ACHN (cell line): ENCODE measurements at regions not wholly inside any gene's neighbourhood (a gene's known extent, or its start where the extent isn't known, plus 50 kb on each side); places are given as distances from the start of the nearest gene placed in this dataset.
"Not testable (repeated sequence)": the region's sequence is repeated elsewhere in the genome, so short reads cannot be mapped to it uniquely, and the experiment has no call there.

Source experiments
- DNase-seq: peaks from one replicate; pipeline ENCODE4 v3.0.0-alpha.2; 2015
- in situ Hi-C: cut with HindIII; loops from 2 replicates; pipeline ENCODE4 v1.10.0; 2017; ENCODE audit warnings: low sequenced_read_pairs, low pct_ligation_motif_present, low pct_unique_long_range_greater_than_20kb

DNA sequence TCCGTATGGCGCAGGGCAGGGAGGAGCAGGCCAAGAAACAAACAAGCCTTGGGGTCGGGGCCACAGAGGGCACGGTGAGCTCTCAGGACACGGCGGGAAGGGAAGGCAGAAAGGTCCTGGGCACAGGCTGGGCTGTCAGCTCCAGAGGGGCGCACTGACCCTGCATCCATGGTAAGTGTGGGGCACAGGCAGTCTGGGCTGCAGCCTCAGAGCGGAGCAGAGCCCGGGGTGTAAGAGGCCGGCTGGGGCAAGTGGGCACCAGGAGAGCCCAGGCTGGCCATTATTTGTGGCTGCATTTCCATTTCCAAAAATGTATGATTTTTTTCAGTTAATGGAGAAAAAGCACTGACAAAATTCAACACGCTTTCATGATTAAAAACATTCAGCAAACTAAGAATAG lies 188.8 kb upstream of the PRKX start:
- DNase-seq, in situ Hi-C loops: not testable (repeated sequence)

DNA sequence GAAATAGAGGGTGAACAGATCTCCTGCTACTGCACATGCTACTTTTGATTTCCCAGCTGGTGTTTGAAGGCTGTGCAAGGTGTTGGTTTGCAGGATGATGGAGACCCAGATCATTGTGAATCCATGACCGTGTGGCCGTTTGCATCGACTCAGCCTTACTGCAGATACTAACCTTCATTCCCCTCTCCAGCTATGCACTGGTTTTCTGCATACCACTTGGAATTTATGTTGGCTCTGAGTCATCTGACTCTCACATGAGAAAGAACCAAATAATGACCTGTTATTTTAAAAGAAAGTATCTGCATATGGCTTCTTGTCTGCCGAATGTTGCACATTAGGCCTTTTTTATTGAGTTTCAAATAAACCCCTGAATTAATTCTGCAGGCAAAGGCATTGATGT lies 183.3 kb upstream of the PRKX start:
- in situ Hi-C loops, DNase-seq: not testable (repeated sequence)

DNA sequence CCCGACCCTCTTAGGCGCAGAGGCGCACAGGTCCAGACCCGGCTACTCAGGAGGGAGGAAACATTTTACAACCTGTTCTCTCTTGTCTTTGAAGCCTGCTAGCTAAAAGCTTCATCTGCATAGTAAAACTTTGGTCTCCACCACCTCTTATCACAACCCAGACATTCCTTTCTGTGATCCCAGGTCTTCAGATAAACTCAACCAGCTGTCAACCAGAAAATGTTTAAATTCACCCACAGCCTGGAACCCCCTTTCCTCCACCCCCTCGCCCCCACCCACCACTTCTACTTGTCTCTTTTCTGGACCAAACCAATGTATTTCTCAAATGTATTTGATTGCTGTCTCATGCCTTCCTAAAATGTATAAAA lies 169.1 kb upstream of the PRKX start:
- in situ Hi-C loops, DNase-seq: not testable (repeated sequence)

DNA sequence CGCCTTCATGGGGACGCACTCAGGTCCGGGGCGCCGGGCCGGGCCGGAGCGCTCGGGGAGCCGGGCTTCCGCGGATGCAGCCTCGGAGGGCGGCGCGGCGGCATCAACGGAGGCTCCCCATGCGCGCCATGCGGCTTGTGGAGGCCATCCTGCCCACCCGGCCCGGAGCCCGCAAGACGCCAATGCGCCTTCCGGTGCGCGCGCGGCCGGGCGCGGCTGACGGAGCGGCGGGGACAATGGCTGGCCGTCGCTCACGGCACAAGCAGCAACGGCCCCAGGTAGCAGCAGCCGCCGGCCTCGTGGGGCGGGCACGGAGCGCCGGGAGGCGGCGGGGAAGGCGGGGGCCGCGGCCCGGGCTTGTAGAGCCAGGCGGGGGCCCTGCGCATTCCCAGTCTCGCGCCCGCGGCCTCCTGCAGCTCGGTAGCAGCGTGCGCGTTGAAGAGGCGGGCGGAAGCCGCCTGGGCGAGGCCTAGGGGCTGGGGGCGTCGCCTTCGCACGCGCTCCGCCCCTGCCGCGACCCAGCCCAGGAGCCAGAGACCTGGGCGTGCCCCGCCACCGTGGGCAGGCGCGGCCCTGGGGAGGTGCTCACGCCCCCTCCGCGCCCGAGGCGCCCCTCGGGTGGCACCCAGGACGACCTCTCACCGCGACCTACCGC lies 168.6 kb upstream of the PRKX start:
- in situ Hi-C loops, DNase-seq: not testable (repeated sequence)

DNA sequence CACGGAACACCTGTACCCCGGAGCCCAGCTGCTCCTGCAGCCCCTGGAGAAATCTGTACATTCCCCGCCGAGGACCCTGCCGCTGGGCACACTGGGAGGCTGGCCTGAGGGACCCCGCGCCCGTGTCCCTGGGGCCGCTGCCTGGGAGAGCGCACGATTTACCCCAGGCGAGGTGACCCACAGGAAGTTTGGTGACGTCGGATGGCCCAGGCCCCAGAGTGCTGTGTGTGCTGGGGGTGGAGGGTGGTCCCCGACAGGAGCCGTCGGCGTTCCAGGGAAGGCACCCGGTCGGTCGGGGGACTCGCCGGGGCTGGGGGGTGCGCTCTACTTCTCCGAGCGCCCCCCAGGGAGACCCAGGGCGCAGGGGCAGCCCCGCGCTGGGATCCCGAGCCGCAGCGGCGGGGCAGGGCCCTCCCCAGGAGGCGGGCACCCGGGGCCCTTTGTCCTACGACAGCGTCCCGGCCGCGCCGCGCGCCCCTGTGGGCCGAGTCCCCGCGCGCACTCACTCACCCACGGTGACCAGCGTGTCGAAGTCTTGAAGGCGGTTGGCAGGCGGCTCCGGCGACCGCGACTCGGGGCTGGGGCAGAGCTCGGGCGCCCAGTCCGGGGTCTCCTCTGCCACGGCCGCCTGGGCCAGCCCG lies 167.9 kb upstream of the PRKX start:
- in situ Hi-C loops, DNase-seq: not testable (repeated sequence)

DNA sequence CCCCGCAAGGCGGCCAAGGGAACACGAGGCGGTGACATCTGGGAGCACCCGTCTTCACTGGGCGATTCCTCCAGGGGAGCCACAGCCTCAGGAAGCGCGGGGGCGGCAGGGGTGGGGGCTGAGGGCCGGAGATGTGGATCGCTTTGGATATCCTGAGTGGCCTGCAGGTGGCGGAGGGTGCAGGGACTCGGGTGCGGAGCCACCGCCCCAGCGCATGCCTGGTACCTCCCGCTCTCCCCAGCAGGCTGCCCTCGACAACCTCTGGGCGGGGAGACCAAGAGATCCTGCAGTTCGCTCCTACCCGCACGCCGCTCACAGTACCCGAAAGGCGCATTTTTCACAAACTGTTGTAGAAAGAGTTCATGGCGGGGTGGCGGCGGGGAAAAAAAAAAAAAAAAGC lies 162.9 kb upstream of the PRKX start:
- DNase-seq, in situ Hi-C loops: not testable (repeated sequence)

DNA sequence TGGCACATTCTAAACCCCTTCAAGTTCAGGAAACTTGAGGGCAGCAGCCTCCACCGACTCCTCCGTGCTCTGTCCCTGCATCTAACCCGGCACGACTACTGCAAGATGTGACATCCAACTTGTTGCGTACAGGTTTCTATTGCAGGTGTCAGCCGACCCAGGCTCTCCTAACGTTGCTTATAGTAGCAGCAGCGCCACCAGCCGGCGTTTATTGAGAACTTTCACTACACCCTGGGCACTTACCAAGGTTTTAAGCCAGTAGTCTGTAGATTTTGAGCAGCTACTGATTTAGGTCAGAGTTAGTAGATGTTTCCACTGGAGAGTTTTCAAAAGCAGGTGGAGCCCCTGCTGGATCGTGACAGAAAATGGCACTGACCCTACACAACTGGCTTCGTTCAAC lies 162.2 kb upstream of the PRKX start:
- in situ Hi-C loops, DNase-seq: not testable (repeated sequence)

DNA sequence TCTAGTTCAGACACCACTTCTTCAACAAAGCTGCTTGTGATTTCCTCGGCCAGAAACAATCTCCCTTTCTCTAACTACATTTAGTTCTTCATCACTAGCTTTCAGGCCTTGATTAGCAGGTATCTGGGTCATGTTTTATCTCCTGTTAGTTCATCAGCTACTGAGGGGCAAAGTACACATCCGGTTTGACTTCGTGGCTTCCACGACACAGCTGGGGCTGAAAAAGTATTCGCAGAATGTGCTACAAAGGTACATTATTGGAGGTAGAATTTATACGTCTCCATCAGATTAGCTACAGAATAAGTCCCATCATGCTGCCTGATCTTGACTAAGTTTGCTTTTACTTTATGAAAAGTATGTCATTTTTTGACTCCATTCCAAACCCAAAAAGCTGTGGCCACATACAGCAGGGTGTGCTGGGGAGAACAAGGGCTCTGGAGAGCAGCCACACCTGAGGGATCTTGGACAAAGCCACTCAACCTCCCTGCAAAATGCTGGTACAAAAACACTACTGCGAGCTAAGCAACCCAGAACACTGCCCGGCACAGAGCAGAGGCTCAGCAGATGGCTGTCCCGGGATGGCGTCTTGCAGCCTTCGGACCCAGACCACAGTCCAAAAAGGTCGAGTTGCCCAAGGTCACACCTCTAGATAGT lies 158.9 kb upstream of the PRKX start:
- in situ Hi-C loops, DNase-seq: not testable (repeated sequence)

DNA sequence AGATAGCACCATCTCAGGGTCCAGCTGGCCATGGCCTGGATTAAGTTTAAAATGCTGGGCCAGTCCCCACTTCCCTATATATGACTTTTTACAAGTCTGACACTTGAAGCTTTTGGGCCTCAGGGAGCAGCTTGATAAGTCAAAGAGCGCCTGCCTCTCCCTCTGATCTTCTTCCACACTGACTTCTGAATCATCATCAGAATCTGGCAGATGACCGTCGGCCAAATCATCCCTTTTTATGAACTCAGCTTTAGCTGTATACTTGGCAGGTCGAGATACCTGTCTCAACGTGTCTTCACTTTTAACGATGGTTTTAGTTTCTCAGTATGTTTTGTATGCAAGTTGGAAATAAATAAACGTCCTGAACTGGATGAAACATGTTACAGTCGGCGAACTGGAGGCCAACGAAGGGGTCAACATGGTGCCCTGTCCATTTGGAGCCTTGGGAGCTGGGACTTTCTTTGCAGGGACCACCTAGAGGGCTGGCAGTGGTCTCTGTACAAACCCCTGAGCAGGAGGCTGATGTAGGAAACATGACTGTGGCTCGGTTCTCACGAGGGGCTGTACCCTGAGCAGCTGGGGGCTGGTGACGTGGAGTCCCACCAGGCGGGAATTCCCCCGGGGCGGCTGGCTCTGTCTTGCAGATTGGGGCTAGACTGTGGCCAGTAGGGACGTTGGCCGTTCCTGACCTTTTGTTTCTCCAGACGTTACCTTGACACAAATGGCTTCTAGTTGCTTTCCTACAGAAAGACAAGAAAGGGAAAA lies 153.8 kb upstream of the PRKX start:
- DNase-seq, in situ Hi-C loops: not testable (repeated sequence)

DNA sequence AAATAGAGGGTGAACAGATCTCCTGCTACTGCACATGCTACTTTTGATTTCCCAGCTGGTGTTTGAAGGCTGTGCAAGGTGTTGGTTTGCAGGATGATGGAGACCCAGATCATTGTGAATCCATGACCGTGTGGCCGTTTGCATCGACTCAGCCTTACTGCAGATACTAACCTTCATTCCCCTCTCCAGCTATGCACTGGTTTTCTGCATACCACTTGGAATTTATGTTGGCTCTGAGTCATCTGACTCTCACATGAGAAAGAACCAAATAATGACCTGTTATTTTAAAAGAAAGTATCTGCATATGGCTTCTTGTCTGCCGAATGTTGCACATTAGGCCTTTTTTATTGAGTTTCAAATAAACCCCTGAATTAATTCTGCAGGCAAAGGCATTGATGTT lies 144.9 kb upstream of the PRKX start:
- DNase-seq, in situ Hi-C loops: not testable (repeated sequence)

DNA sequence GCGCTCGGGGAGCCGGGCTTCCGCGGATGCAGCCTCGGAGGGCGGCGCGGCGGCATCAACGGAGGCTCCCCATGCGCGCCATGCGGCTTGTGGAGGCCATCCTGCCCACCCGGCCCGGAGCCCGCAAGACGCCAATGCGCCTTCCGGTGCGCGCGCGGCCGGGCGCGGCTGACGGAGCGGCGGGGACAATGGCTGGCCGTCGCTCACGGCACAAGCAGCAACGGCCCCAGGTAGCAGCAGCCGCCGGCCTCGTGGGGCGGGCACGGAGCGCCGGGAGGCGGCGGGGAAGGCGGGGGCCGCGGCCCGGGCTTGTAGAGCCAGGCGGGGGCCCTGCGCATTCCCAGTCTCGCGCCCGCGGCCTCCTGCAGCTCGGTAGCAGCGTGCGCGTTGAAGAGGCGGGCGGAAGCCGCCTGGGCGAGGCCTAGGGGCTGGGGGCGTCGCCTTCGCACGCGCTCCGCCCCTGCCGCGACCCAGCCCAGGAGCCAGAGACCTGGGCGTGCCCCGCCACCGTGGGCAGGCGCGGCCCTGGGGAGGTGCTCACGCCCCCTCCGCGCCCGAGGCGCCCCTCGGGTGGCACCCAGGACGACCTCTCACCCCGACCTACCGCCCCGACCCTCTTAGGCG lies 130.2 kb upstream of the PRKX start:
- in situ Hi-C loops, DNase-seq: not testable (repeated sequence)

DNA sequence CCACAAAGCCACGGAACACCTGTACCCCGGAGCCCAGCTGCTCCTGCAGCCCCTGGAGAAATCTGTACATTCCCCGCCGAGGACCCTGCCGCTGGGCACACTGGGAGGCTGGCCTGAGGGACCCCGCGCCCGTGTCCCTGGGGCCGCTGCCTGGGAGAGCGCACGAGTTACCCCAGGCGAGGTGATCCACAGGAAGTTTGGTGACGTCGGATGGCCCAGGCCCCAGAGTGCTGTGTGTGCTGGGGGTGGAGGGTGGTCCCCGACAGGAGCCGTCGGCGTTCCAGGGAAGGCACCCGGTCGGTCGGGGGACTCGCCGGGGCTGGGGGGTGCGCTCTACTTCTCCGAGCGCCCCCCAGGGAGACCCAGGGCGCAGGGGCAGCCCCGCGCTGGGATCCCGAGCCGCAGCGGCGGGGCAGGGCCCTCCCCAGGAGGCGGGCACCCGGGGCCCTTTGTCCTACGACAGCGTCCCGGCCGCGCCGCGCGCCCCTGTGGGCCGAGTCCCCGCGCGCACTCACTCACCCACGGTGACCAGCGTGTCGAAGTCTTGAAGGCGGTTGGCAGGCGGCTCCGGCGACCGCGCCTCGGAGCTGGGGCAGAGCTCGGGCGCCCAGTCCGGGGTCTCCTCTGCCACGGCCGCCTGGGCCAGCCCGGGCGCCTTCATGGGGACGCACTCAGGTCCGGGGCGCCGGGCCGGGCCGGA lies 129.5 kb upstream of the PRKX start:
- DNase-seq, in situ Hi-C loops: not testable (repeated sequence)

DNA sequence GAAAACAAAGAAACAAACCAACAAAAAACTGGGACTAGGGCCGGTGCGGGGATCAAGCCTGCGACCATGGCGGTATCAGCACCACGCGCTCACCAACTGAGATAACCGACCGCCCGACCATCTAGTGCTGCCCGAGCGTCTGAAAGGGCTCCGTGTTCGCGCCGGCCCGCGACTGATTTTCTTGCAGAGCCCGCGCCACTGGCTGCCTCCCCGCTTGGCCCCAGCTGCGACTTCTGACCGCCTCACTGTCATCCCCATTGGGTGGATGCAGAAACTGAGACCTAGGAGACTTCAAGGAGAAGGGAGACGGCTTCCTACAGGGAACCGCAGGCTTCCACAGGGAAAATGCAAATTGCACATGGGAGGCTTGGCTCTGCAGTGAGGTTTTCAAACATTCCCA lies 125.3 kb upstream of the PRKX start:
- in situ Hi-C loops = not testable (repeated sequence)

DNA sequence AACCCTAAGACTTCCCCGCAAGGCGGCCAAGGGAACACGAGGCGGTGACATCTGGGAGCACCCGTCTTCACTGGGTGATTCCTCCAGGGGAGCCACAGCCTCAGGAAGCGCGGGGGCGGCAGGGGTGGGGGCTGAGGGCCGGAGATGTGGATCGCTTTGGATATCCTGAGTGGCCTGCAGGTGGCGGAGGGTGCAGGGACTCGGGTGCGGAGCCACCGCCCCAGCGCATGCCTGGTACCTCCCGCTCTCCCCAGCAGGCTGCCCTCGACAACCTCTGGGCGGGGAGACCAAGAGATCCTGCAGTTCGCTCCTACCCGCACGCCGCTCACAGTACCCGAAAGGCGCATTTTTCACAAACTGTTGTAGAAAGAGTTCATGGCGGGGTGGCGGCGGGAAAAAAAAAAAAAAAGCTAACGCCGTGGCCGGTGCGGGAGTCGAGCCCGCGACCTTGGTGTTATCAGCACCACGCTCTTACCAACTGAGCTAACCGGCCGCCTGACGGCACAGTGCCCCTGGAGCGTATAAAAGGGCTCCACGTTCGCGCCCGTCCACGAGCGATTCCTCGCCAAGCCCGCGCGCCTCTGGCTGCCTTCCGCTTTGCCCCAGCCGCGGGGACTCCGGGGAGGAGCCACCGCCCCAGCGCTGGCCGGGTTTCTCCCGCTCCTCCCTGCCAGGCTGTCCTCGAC lies 124.7 kb upstream of the PRKX start:
- in situ Hi-C loops, DNase-seq: not testable (repeated sequence)

More for the DNA sequence above, 125.3 kb upstream of the PRKX start:
- not testable (repeated sequence) for DNase-seq

DNA sequence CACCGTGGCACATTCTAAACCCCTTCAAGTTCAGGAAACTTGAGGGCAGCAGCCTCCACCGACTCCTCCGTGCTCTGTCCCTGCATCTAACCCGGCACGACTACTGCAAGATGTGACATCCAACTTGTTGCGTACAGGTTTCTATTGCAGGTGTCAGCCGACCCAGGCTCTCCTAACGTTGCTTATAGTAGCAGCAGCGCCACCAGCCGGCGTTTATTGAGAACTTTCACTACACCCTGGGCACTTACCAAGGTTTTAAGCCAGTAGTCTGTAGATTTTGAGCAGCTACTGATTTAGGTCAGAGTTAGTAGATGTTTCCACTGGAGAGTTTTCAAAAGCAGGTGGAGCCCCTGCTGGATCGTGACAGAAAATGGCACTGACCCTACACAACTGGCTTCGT lies 123.8 kb upstream of the PRKX start:
- DNase-seq, in situ Hi-C loops: not testable (repeated sequence)

DNA sequence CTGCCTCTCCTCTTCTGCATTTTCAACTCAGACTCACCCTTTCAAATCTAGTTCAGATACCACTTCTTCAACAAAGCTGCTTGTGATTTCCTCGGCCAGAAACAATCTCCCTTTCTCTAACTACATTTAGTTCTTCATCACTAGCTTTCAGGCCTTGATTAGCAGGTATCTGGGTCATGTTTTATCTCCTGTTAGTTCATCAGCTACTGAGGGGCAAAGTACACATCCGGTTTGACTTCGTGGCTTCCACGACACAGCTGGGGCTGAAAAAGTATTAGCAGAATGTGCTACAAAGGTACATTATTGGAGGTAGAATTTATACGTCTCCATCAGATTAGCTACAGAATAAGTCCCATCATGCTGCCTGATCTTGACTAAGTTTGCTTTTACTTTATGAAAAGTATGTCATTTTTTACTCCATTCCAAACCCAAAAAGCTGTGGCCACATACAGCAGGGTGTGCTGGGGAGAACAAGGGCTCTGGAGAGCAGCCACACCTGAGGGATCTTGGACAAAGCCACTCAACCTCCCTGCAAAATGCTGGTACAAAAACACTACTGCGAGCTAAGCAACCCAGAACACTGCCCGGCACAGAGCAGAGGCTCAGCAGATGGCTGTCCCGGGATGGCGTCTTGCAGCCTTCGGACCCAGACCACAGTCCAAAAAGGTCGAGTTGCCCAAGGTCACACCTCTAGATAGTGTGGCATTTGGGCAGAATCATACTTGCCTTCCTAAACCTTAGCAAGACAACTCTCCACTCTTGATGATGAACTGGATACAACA lies 120.5 kb upstream of the PRKX start:
- in situ Hi-C loops, DNase-seq: not testable (repeated sequence)

DNA sequence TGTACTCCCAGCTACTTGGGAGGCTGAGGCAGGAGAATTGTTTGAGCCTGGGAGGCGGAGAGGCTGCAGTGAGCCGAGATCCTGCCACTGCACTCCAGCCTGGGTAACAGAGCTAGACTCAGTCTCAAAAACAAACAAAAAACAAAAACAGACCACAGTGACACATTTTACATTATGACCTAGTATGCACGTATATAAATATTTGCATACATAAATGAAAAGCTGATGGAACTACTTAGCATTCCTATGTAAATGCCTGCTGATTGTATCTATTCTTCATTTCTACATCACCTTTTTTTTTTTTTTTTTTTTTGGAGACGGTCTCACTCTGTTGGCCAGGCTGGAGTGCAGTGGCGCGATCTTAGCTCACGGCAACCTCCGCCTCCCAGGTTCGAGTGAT lies 116.6 kb upstream of the PRKX start:
- in situ Hi-C loops = not testable (repeated sequence)

More for the DNA sequence above, 116.6 kb upstream of the PRKX start:
- not testable (repeated sequence) for DNase-seq
